ENCODE measurements at regions not wholly inside any gene's neighbourhood (a gene's known extent, or its start where the extent isn't known, plus 50 kb on each side); places are given as distances from the start of the nearest gene placed in this dataset.

GRCh38 chr13:99747403-99747710, 224.2 kb downstream of the ZIC5 start:
- intact Hi-C loops (cut with DNase I), result no loop called here
- no peak for TF ChIP-seq CTCF (IDR thresholded peaks at IDR 0.05)
- ATAC-seq, result no peak

GRCh38 chr13:99746637-99747402, 224.7 kb downstream of the ZIC5 start:
- intact Hi-C loops (cut with DNase I), result no loop called here
- no peaks in the 10 kb centered on the region for H3K36me3 ChIP-seq
- H3K27me3 ChIP-seq, result no peaks in the 10 kb centered on the region
- no peak for DNase-seq
- no peak for TF ChIP-seq CTCF (IDR thresholded peaks at IDR 0.05)
- H3K9me3 ChIP-seq, result no peaks in the 10 kb centered on the region
- no peak for ATAC-seq
- no peak overlapping the region for H3K4me3 ChIP-seq
- no peaks in the 10 kb centered on the region for H3K4me1 ChIP-seq
- no peak overlapping the region for H3K27ac ChIP-seq

More at GRCh38 chr13:99747403-99747710, 224.2 kb downstream of the ZIC5 start:
- H3K4me1 ChIP-seq, result no peaks in the 10 kb centered on the region
- H3K27me3 ChIP-seq, result no peaks in the 10 kb centered on the region
- H3K4me3 ChIP-seq, result no peak overlapping the region
- no peaks in the 10 kb centered on the region for H3K36me3 ChIP-seq
- no peak for DNase-seq
- H3K27ac ChIP-seq, result no peak overlapping the region
- no peaks in the 10 kb centered on the region for H3K9me3 ChIP-seq

- ATAC-seq (no peak), DNase-seq (no peak)
- Histone ChIP-seq H3K27me3 (no peaks in the 10 kb centered on the region), H3K4me1 (no peaks in the 10 kb centered on the region), H3K9me3 (no peaks in the 10 kb centered on the region), H3K36me3 (no peaks in the 10 kb centered on the region), H3K4me3 (no peak overlapping the region), H3K27ac (no peak overlapping the region)
- intact Hi-C loops (cut with DNase I), result no loop called here
- no peak for TF ChIP-seq CTCF (IDR thresholded peaks at IDR 0.05)
Measured at GRCh38 chr13:99743094-99743493, 228.5 kb downstream of the ZIC5 start.

GRCh38 chr13:99741960-99742359, 229.6 kb downstream of the ZIC5 start:
- no peaks in the 10 kb centered on the region for H3K36me3 ChIP-seq
- no peak for TF ChIP-seq CTCF (IDR thresholded peaks at IDR 0.05)
- intact Hi-C loops (cut with DNase I), result no loop called here
- no peak for DNase-seq
- no peak overlapping the region for H3K4me3 ChIP-seq
- no peaks in the 10 kb centered on the region for H3K4me1 ChIP-seq
- no peaks in the 10 kb centered on the region for H3K9me3 ChIP-seq
- ATAC-seq, result no peak
- H3K27ac ChIP-seq, result no peak overlapping the region
- H3K27me3 ChIP-seq, result no peaks in the 10 kb centered on the region

GRCh38 chr13:99740251-99740979, 231.2 kb downstream of the ZIC5 start:
- no peaks in the 10 kb centered on the region for H3K4me1 ChIP-seq
- no peak overlapping the region for H3K27ac ChIP-seq
- DNase-seq, result no peak
- no peaks in the 10 kb centered on the region for H3K27me3 ChIP-seq
- intact Hi-C loops (cut with DNase I), result no loop called here
- no peak for ATAC-seq
- H3K36me3 ChIP-seq, result no peaks in the 10 kb centered on the region
- no peaks in the 10 kb centered on the region for H3K9me3 ChIP-seq
- no peak for TF ChIP-seq CTCF (IDR thresholded peaks at IDR 0.05)
- H3K4me3 ChIP-seq, result no peak overlapping the region

All from upper lobe of right lung (tissue), 1 donor.